Ureter (tissue), 1 donor: ENCODE measurements at regions not wholly inside any gene's neighbourhood (a gene's known extent, or its start where the extent isn't known, plus 50 kb on each side); places are given as distances from the start of the nearest gene placed in this dataset.

ENCODE experiments used
- DNase-seq: peaks from one replicate; pipeline ENCODE4 v3.0.0-alpha.2; 2020; ENCODE audit warnings: low spot score
- donor health status: DM: yes; HTN: yes; CAD: no.

GRCh38 chr1:214208460-214208859 is 72.5 kb upstream of the SMYD2 start:
- no peak for DNase-seq

DNA sequence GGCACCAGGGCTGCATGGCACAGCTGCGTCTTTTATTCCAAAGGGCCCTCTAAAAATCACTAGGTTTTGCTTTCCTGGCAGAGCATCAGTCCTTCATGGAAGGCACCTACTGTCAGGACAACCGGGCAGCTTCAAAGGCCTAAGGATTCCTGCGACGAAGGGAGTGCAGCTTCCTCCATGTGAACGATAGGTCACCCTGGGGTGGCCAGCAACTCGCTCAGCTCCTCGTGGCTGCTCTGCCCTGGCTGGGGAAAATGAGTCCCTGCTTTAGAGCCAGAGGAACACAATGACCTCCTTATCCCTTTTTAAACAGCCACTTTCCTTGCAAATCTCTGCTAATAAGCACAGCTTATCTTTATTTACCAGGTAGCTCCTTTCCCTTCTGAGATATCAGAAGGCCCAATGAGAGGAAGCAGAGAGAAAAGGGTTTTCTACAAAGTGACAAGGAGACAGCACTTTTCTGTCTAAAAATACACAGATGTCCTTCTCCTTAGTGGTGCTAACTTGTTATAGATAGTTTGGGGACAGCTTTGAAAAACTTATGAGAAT is 71.6 kb upstream of the SMYD2 start:
- DNase-seq, result no peak

- DNase-seq, result no peak
Observed at GRCh38 chr1:214213136-214213535, 67.8 kb upstream of the SMYD2 start.

DNA sequence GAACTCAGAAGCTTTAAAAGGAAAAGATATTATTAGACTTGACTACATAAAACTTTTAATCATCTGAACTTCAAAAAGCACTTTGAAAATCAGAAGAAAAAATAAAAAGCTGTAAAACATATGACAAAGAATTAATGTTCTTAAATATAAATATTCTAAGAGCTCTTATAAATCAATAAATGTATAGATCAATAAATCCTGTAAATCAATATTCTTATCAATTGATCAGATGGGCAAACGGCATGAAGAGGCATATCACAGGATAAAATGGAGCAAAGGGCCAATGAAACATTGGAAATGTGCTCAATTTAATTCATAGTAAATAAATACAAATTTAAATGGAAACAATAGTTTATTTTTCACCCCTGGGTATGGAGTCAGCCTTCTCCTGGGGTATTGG is 66.1 kb upstream of the SMYD2 start:
- no peak for DNase-seq

- DNase-seq, result no peak
Observed at GRCh38 chr1:214215583-214215982, 65.4 kb upstream of the SMYD2 start.

- DNase-seq, result no peak
Observed at GRCh38 chr1:214216021-214216420, 64.9 kb upstream of the SMYD2 start.

DNA sequence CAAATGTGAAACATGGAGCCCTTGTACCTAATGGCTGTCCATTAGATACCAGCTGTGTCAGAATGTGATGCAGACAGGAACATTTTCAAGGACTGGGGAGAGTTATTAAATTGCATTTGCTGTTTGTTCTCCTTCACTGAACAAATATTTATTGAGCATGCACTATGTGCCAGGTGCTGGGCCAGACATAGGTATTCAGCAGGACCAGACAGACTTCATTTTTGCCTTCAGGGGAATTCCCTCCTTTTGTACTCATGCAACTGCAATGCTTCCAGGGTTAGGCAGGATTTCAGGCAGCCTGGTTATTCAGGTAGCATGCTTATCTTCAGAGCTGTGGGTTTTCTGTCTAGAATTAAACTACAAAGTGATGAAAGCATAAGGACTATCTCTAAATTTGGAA is 64.2 kb upstream of the SMYD2 start:
- no peak for DNase-seq

DNA sequence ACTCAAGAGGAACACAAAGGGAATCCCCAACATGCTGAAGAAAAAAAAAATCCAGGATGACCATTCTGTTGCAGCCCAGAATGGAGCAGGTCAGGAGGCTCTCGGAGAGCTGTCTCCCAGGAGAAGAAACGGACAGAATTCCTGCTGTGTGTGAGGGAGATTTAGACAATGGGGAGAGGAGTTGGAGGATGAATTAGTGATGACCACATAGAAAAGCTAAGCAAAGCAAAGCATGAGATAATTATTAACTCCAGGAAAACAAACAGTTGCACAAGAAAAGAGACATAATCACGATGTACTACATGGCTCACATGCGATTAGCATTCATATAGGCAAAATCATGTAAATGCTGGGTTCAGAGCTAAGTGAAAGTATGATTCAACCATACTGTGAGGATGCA is 61.1 kb upstream of the SMYD2 start:
- DNase-seq, result no peak

DNA sequence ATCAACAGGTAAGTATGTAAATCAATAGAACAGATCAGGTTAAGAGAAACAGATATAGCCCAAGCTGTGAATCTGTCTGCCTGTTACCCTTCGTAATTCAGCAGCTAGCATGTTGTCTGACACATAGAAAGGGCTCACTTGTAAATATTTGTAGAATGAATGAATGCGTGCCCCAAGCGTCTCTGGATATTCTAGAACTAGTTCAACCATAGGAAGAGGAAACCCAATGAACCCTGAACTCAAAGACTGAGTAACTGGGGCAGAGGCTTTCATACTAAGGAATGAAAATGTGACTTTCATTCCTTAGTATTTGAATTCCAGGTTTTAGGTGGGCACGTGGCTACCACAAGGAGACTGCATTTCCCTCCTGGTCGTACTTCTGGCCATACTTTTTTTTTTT is 60.1 kb upstream of the SMYD2 start:
- no peak for DNase-seq

DNA sequence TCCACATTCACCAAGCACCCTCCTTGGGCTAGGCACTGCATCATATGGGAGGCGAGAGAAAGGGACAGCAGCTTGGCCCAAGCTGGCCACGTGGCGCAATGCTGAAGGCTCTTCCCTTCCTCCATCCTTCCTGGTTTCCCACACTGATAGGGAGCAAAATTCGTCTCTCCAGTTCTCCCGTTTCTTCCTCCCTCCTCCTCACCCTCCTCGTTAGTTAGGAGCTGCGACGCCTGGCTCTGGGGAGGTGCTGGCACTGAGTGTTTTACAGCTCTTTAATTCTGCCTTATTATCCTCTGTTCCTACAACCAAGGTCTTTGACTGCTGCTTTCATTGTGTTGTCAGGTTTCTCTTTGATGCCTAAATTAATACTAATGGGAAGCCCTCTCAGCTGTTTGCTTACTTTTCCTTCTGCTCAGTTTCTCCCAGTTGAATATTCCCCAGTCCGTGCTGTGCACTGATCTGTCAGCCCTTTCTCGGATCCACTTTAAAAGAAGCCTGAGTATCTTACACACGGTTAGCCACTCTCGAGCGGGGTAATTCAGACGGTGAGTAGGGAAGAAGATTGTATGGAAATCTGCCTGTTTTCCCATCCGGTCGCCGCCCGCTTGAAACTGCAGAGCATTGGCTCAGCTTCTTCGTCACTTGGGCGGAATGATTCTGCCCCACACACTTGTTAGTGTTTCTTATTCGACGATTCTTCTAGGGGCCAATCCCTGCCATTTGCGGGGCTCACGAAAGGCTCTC is 56.2 kb upstream of the SMYD2 start:
- no peak for DNase-seq

- DNase-seq, result no peak
Observed at GRCh38 chr1:214228976-214229375, 52.0 kb upstream of the SMYD2 start.

DNA sequence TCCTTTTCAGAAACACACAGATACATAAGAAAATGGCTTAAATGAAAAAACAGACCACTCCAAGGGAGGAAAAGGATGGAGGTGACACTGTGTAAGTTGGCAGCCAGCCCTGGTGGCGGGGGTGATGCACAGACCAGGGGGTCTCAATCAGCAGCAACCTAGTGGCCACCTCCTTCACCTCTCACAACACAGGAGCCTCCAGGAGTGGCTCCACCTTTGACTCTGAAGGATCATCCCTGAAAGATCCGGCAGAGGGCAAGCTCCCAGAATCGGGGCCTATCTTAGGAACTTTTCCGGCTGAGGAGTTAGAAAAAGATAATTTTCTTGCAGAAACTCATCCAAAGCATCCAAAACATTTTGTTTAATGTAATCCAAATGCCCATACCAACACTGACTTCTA is 51.2 kb upstream of the SMYD2 start:
- no peak for DNase-seq
